H1 (cell line): ENCODE measurements at regions not wholly inside any gene's neighbourhood (a gene's known extent, or its start where the extent isn't known, plus 50 kb on each side); places are given as distances from the start of the nearest gene placed in this dataset.

Source experiments
- CTCF ChIA-PET: fragments of 300-600 bp; sonication (Branson Sonifier 250); formaldehyde crosslinking; loops from one replicate; lab custom pipeline; 2021; ENCODE audit not compliant: partially characterized antibody; lab: Charles Lee
- POLR2A ChIA-PET: fragments of 300-600 bp; sonication (Branson Sonifier 250); formaldehyde crosslinking; loops from one replicate; lab custom pipeline; 2021; ENCODE audit warnings: inconsistent platforms; ENCODE audit not compliant: partially characterized antibody; lab: Charles Lee
- DNase-seq, 2 experiments: peaks; one replicate each; pipeline versions ENCODE4 v3.0.0 to v3.0.0-alpha.2; 2010 to 2022; ENCODE audit warnings: low spot score in 2 of 2, low read depth in 1 of 2, mixed read lengths in 1 of 2
- FAIRE-seq: peaks from 2 replicates; lab custom pipeline; 2011; peaks lifted over from hg19 to GRCh38; lab: Jason Lieb, UNC
- H2AFZ ChIP-seq: 2 replicates; pipeline ENCODE4 v1.8.1; 2012; ENCODE audit warnings: low read length, inconsistent platforms
- H2AK5ac ChIP-seq: 2 replicates; pipeline ENCODE4 v1.6.1; 2013; ENCODE audit warnings: low read depth, low read length
- H2BK120ac ChIP-seq: replicated peaks from 2 replicates; pipeline ENCODE3; 2013; ENCODE audit warnings: low read depth, low read length, inconsistent platforms
- H2BK12ac ChIP-seq: 2 replicates; pipeline ENCODE4 v1.6.1; 2013; ENCODE audit warnings: low read depth, low read length
- H2BK15ac ChIP-seq: 2 replicates; pipeline ENCODE4 v1.6.1; 2013; ENCODE audit warnings: low read length
- H2BK20ac ChIP-seq: 2 replicates; pipeline ENCODE4 v1.6.1; 2013; ENCODE audit warnings: low read length
- H2BK5ac ChIP-seq: 2 replicates; pipeline ENCODE4 v1.6.1; 2013; ENCODE audit warnings: low read depth, low read length
- H3K14ac ChIP-seq: 2 replicates; pipeline ENCODE4 v1.6.1; 2013; ENCODE audit warnings: inconsistent platforms; ENCODE audit not compliant: insufficient read length
- H3K18ac ChIP-seq: 2 replicates; pipeline ENCODE4 v1.6.1; 2013; ENCODE audit warnings: low read length; ENCODE audit errors: extremely low read depth
- H3K23ac ChIP-seq: 2 replicates; pipeline ENCODE4 v1.6.1; 2013; ENCODE audit warnings: inconsistent platforms; ENCODE audit not compliant: insufficient read length
- H3K23me2 ChIP-seq: 2 replicates; pipeline ENCODE4 v1.6.1; 2013; ENCODE audit warnings: low read depth, low read length
- H3K27ac ChIP-seq: 2 replicates; pipeline ENCODE4 v1.6.1; 2011; ENCODE audit warnings: low read depth, low read length, inconsistent platforms
- H3K27me3 ChIP-seq, 4 experiments: replicated peaks in 1 of 4; 1 replicate in 1 of 4; 2 replicates in 3 of 4; pipeline versions ENCODE4 v1.6.1 to v1.8.1; 2011 to 2013; ENCODE audit warnings: low read length in 3 of 4, mild to moderate bottlenecking in 3 of 4, inconsistent platforms in 2 of 4, mixed read lengths in 2 of 4, moderate library complexity in 1 of 4; ENCODE audit not compliant: control insufficient read depth in 3 of 4, insufficient read depth in 3 of 4; ENCODE audit errors: extremely low read depth in 1 of 4
- H3K36me3 ChIP-seq, 4 experiments: 2 replicates each; pipeline versions ENCODE4 v1.6.1 to v1.8.1; 2011 to 2013; ENCODE audit warnings: mild to moderate bottlenecking in 4 of 4, low read length in 3 of 4, moderate library complexity in 2 of 4, control low read depth in 1 of 4, inconsistent platforms in 1 of 4; ENCODE audit not compliant: insufficient read depth in 4 of 4, control insufficient read depth in 2 of 4
- H3K4ac ChIP-seq: replicated peaks from 2 replicates; pipeline ENCODE3; 2013; ENCODE audit warnings: low read length, low read depth, mixed read lengths, inconsistent platforms; ENCODE audit not compliant: insufficient read length
- H3K4me1 ChIP-seq, 4 experiments: replicated peaks in 1 of 4; 1 replicate in 1 of 4; 2 replicates in 3 of 4; pipeline versions ENCODE4 v1.6.1 to v1.8.1; 2011 to 2013; ENCODE audit warnings: low read length in 3 of 4, inconsistent platforms in 2 of 4, mixed read lengths in 1 of 4; ENCODE audit not compliant: insufficient read depth in 4 of 4, control insufficient read depth in 3 of 4
- H3K4me2 ChIP-seq, 2 experiments: 2 replicates each; pipeline versions ENCODE4 v1.6.1 to v1.8.1; 2011 to 2013; ENCODE audit warnings: low read depth in 2 of 2, low read length in 2 of 2, control low read depth in 1 of 2, inconsistent platforms in 1 of 2, mild to moderate bottlenecking in 1 of 2; ENCODE audit not compliant: insufficient read depth in 1 of 2
- H3K4me3 ChIP-seq, 4 experiments: fragments of 200-600, 300-600 bp in 1 of 4; sonication (generic), shearing (Covaris generic), sonication (Bioruptor Twin) in 1 of 4; 2 replicates each; pipeline versions ENCODE4 v1.5.1 to v1.8.1; 2011 to 2016; ENCODE audit warnings: low read length in 4 of 4, low read depth in 3 of 4, control low read depth in 2 of 4, inconsistent platforms in 2 of 4, mild to moderate bottlenecking in 2 of 4, mixed read lengths in 1 of 4, moderate library complexity in 1 of 4; ENCODE audit not compliant: insufficient read depth in 2 of 4; ENCODE audit errors: extremely low read depth in 1 of 4
- H3K56ac ChIP-seq: replicated peaks from 2 replicates; pipeline ENCODE3; 2013; ENCODE audit warnings: low read depth, mild to moderate bottlenecking, mixed read lengths, low read length, inconsistent platforms; ENCODE audit not compliant: insufficient read length
- H3K79me1 ChIP-seq: 2 replicates; pipeline ENCODE4 v1.6.1; 2013; ENCODE audit warnings: low read depth, low read length, control low read depth
- H3K79me2 ChIP-seq, 2 experiments: 2 replicates each; pipeline versions ENCODE4 v1.6.1 to v1.8.1; 2012 to 2013; ENCODE audit warnings: low read length in 2 of 2, mild to moderate bottlenecking in 2 of 2, inconsistent platforms in 1 of 2; ENCODE audit not compliant: insufficient read depth in 2 of 2, control insufficient read depth in 1 of 2
- H3K9ac ChIP-seq, 4 experiments: replicated peaks in 1 of 4; 1 replicate in 1 of 4; 2 replicates in 3 of 4; pipeline versions ENCODE4 v1.6.1 to v1.8.1; 2011 to 2013; ENCODE audit warnings: low read depth in 3 of 4, low read length in 3 of 4, control low read depth in 2 of 4, mild to moderate bottlenecking in 2 of 4, moderate library complexity in 2 of 4, inconsistent platforms in 1 of 4; ENCODE audit errors: extremely low read depth in 1 of 4
- H3K9me3 ChIP-seq, 2 experiments: 2 replicates each; pipeline versions ENCODE4 v1.6.1 to v1.8.1; 2012 to 2013; ENCODE audit warnings: mild to moderate bottlenecking in 2 of 2, moderate library complexity in 2 of 2, control low read depth in 1 of 2, inconsistent platforms in 1 of 2, low read depth in 1 of 2, low read length in 1 of 2, mixed read lengths in 1 of 2; ENCODE audit not compliant: insufficient read depth in 2 of 2
- H4K20me1 ChIP-seq, 2 experiments: replicated peaks in 1 of 2; 2 replicates each; pipeline versions ENCODE3 to v1.8.1; 2011 to 2013; ENCODE audit warnings: inconsistent platforms in 2 of 2, low read length in 2 of 2, mild to moderate bottlenecking in 1 of 2; ENCODE audit not compliant: insufficient read depth in 2 of 2, control insufficient read depth in 1 of 2
- H4K5ac ChIP-seq: 2 replicates; pipeline ENCODE4 v1.6.1; 2013; ENCODE audit warnings: low read length, low read depth, mixed read lengths, inconsistent platforms; ENCODE audit not compliant: insufficient read length
- H4K8ac ChIP-seq: 2 replicates; pipeline ENCODE4 v1.8.0; 2013; ENCODE audit warnings: mild to moderate bottlenecking, moderate library complexity, low read length, inconsistent platforms; ENCODE audit not compliant: insufficient read depth; ENCODE audit errors: extremely low read depth
- H4K91ac ChIP-seq: replicated peaks from 2 replicates; pipeline ENCODE3; 2013; ENCODE audit warnings: low read length, mixed read lengths, inconsistent platforms; ENCODE audit not compliant: insufficient read length
- ATF2 ChIP-seq: IDR thresholded peaks from 2 replicates; pipeline ENCODE4 v1.6.1; 2012; ENCODE audit warnings: low read length, inconsistent platforms
- CBX8 ChIP-seq: fragments of 300-800, 300-1000 bp; sonication (generic); IDR thresholded peaks from 2 replicates; pipeline ENCODE4 v1.7.1; 2016; ENCODE audit warnings: low read depth, low read length, borderline replicate concordance
- CTBP2 ChIP-seq: IDR thresholded peaks from 2 replicates; pipeline ENCODE4 v1.7.0; 2011; ENCODE audit warnings: borderline replicate concordance, mild to moderate bottlenecking, moderate library complexity, mixed read lengths, low read length; ENCODE audit not compliant: insufficient read depth, insufficient read length
- CTCF ChIP-seq, 3 experiments: IDR thresholded peaks; 1 replicate in 2 of 3; 2 replicates in 1 of 3; pipeline versions ENCODE4 v1.5.1 to v1.6.1; 2011; ENCODE audit warnings: low read length in 3 of 3, mild to moderate bottlenecking in 3 of 3, inconsistent platforms in 2 of 3, low read depth in 1 of 3, moderate library complexity in 1 of 3; ENCODE audit not compliant: insufficient read depth in 1 of 3; ENCODE audit errors: control extremely low read depth in 1 of 3
- EGR1 ChIP-seq: IDR thresholded peaks from 2 replicates; pipeline ENCODE4 v1.6.1; 2011; ENCODE audit warnings: low read depth, low read length, borderline replicate concordance
- EZH2 ChIP-seq: fragments of 200-600 bp; sonication (generic); IDR thresholded peaks from 2 replicates; pipeline ENCODE4 v1.7.1; 2012; ENCODE audit warnings: low read depth, mild to moderate bottlenecking, moderate library complexity, low read length, inconsistent platforms; ENCODE audit not compliant: severe bottlenecking
- GTF2F1 ChIP-seq: IDR thresholded peaks from 2 replicates; pipeline ENCODE4 v1.6.1; 2012; ENCODE audit warnings: low read depth, low read length, improper control_type of control experiment, borderline replicate concordance
- JUN ChIP-seq: IDR thresholded peaks from 2 replicates; pipeline ENCODE4 v1.6.1; 2011; ENCODE audit warnings: low read depth, mild to moderate bottlenecking, improper control_type of control experiment, low read length
- MAFK ChIP-seq: IDR thresholded peaks from 2 replicates; pipeline ENCODE4 v1.6.1; 2012; ENCODE audit warnings: low read depth, mild to moderate bottlenecking, improper control_type of control experiment, low read length
- TCF12 ChIP-seq: IDR thresholded peaks from 2 replicates; pipeline ENCODE4 v1.6.1; 2011; ENCODE audit warnings: low read depth, mild to moderate bottlenecking, low read length
- WGBS, 2 experiments: shearing (Covaris generic) in 1 of 2; methylation state at CpG; one replicate each; pipeline versions ENCODE4 v1.1.6 to v1.1.7; 2013 to 2015; ENCODE audit warnings: low lambda C conversion rate in 2 of 2, mixed read lengths in 2 of 2, inconsistent platforms in 1 of 2, low coverage in 1 of 2, missing lambda C conversion rate in 1 of 2; ENCODE audit not compliant: insufficient replicate concordance in 2 of 2, insufficient coverage in 1 of 2, insufficient read length in 1 of 2; ENCODE audit errors: extremely low coverage in 1 of 2, missing lambda C conversion rate in 1 of 2; 5-methylcytosine and 5-hydroxymethylcytosine counted together

GRCh38 chr17:21817791-21818364, 125.6 kb downstream of the KCNJ18 start:
- Histone ChIP-seq H3K79me2 (no peaks in the 10 kb centered on the region), H2AFZ (no peak overlapping the region), H3K4me2 (no peak overlapping the region), H2AK5ac (no peak overlapping the region), H3K9ac (no peak overlapping the region), H3K4me1 (no peaks in the 10 kb centered on the region), H4K5ac (no peak overlapping the region), H3K18ac (no peak overlapping the region), H2BK15ac (no peak overlapping the region), H3K14ac (no peak overlapping the region), H2BK5ac (no peak overlapping the region), H3K79me1 (no peaks in the 10 kb centered on the region), H4K91ac (no peak overlapping the region), H3K9me3 (peaks cover 77% of the 10 kb centered on the region in 2 experiments), H3K56ac (no peak overlapping the region), H3K27ac (no peak overlapping the region), H3K23ac (no peak overlapping the region), H2BK20ac (no peak overlapping the region), H3K36me3 (no peaks in the 10 kb centered on the region), H4K8ac (no peak overlapping the region), H2BK12ac (no peak overlapping the region), H3K4ac (no peak overlapping the region), H3K23me2 (no peaks in the 10 kb centered on the region), H4K20me1 (no peaks in the 10 kb centered on the region), H3K4me3 (no peak overlapping the region), H3K27me3 (no peaks in the 10 kb centered on the region), H2BK120ac (no peak overlapping the region)
- POLR2A ChIA-PET, result no interaction called here
- WGBS, 2 experiments, result 85% methylated on average over 7 of the region's 7 CpGs; no CpG with 5 or more reads in 1 of the 2 experiments
- DNase-seq (no peak), FAIRE-seq (no peak)
- CTCF ChIA-PET, result no interaction called here
- TF ChIP-seq EGR1 (no peak), EZH2 (no peak), TCF12 (no peak), ATF2 (no peak), MAFK (no peak), CTCF (IDR thresholded peaks at IDR 0.05; ENCODE audit: control extremely low read depth in 1 of 3, insufficient read depth in 1 of 3, low read depth in 1 of 3, low read length in 3 of 3) (no peak), CTBP2 (no peak), GTF2F1 (no peak), JUN (no peak), CBX8 (no peak)
